Rectal smooth muscle tissue (tissue), 1 donor: ENCODE measurements at regions not wholly inside any gene's neighbourhood (a gene's known extent, or its start where the extent isn't known, plus 50 kb on each side); places are given as distances from the start of the nearest gene placed in this dataset.

ENCODE experiments used
- H3K27ac ChIP-seq: one replicate; pipeline ENCODE4 v1.7.0; 2013; ENCODE audit warnings: low read depth, low read length, inconsistent platforms
- H3K27me3 ChIP-seq: one replicate; pipeline ENCODE4 v1.7.0; 2013; ENCODE audit warnings: low read length; ENCODE audit not compliant: control insufficient read depth, insufficient read depth
- H3K36me3 ChIP-seq: one replicate; pipeline ENCODE4 v1.7.0; 2013; ENCODE audit warnings: low read length; ENCODE audit not compliant: control insufficient read depth, insufficient read depth
- H3K4me1 ChIP-seq: one replicate; pipeline ENCODE4 v1.7.0; 2013; ENCODE audit warnings: low read length; ENCODE audit not compliant: control insufficient read depth, insufficient read depth
- H3K4me3 ChIP-seq: one replicate; pipeline ENCODE4 v1.7.0; 2013; ENCODE audit warnings: low read length
- H3K9ac ChIP-seq: one replicate; pipeline ENCODE4 v1.7.0; 2013; ENCODE audit warnings: low read length

DNA sequence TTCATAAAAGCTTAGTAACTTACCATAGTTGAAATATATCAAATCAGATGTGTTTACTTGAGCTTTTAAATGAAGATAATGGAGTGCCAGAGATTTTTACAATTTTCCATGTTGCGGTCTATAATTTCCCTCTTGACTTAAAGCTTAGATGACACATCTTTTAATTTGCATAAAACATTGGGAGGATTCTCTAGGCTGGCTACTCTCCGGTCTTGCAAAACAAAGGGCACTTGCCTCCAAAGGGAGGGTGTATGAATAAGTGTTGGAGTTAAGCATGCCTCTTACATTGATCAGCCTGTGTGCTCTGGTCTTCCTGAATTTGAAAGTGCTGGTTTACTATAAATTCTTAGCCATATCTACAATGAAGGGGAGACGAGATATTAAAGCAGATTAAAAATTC, 336.4 kb upstream of the NAV3 start:
- Histone ChIP-seq H3K27me3 (no peaks in the 10 kb centered on the region), H3K4me3 (no peak overlapping the region), H3K9ac (no peak overlapping the region), H3K27ac (no peak overlapping the region), H3K4me1 (no peaks in the 10 kb centered on the region), H3K36me3 (no peaks in the 10 kb centered on the region)

DNA sequence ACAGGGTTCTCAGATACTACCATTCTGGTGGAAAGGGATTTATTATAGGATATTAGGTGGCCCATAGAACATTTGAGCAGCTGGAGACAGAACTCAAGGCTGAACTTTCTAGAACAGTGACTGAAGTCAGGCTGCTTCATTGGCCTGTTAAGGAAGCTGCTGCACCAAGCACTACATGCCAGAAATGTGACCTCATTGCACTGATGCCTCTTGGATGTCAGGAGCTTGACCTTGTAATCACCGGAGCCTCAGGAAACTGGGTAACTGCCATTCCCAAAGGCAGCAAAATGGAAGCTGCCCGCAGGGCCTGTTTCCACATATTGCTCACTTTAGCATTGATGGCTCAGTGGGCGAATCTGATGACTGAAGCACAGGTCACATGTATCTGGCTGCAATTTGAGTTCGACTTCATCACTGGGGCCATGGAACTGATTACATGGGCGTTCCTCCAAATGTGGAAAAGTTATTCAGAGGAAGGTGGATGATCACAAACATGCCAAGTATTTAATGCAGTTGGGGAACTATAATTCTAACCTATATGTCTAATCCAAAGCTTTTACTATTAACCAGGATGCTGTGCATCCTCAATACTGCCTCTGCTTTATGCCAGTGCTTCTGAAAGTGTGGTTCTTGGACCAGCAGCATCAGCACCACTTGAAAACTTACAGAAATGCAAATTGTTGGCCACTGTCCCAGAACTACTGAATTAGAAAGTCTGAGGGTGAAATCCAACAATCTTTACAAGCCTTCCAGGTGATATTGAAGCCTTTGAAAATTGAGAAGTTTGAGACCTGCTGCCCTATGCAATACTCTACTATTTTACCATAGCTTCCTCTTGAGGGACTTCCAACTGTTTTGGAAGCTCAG, 337.2 kb upstream of the NAV3 start:
- Histone ChIP-seq H3K4me3 (no peak overlapping the region), H3K9ac (no peak overlapping the region), H3K27ac (no peak overlapping the region), H3K36me3 (no peaks in the 10 kb centered on the region), H3K4me1 (no peaks in the 10 kb centered on the region), H3K27me3 (no peaks in the 10 kb centered on the region)

- Histone ChIP-seq H3K4me1 (no peaks in the 10 kb centered on the region), H3K27ac (no peak overlapping the region), H3K36me3 (no peaks in the 10 kb centered on the region), H3K27me3 (no peaks in the 10 kb centered on the region), H3K9ac (no peak overlapping the region), H3K4me3 (no peak overlapping the region)
Observed at GRCh38 chr12:77492536-77492935, 338.2 kb upstream of the NAV3 start.

DNA sequence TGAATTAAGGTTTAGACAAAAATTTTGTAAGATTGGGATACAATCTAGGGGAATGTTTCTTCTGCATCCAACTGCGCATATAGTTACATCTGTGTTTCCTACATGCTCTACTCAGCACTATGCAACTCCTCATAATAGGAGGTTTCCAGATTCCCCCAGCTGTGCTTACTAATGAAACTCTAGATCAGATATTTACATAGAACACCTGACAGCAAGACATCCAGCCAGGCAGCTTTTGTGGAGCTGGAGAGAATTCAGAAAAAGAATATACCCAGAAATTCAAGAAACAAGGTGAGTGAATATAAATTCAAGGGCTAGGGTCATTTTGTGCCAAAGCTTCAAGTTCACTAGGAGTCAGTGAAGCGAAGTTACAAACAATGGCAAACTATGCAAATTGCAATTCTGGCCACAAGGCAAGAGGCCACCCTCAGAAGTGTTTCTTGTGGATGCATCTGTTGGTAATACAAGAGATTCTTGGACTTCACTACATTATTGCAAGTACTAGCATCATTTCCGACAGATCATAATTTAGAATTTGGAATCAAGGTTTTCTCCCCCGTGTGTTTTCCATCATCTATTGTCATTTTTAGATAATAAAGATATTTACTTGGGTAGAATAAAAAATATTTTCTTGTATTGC, 341.2 kb upstream of the NAV3 start:
- no peaks in the 10 kb centered on the region for H3K36me3 ChIP-seq
- no peaks in the 10 kb centered on the region for H3K4me1 ChIP-seq
- H3K4me3 ChIP-seq = no peak overlapping the region
- H3K27ac ChIP-seq = no peak overlapping the region
- no peak overlapping the region for H3K9ac ChIP-seq
- no peaks in the 10 kb centered on the region for H3K27me3 ChIP-seq

- Histone ChIP-seq H3K27ac (no peak overlapping the region), H3K27me3 (no peaks in the 10 kb centered on the region), H3K36me3 (no peaks in the 10 kb centered on the region), H3K4me1 (no peaks in the 10 kb centered on the region), H3K9ac (no peak overlapping the region), H3K4me3 (no peak overlapping the region)
Observed at GRCh38 chr12:77488041-77488620, 342.6 kb upstream of the NAV3 start.

DNA sequence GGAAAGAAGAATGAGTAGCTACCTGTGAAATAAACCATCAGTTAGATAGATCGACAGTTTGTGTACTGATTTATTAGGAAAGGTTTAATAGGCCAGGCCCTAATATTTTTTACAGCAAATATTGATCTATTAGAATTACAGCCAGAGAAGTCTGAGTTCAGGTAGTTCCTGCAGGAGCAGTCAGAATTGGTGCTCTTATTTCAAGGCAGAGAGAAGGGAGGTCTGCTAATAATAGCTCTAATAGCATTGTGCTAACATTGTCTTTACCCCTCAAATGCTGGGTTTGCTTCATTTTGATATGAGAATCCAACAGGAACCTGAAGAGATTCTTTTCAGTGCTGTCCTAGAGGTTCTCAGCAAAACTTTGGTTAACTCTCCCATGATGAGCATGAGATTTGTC, 343.8 kb upstream of the NAV3 start:
- Histone ChIP-seq H3K36me3 (no peaks in the 10 kb centered on the region), H3K9ac (no peak overlapping the region), H3K4me1 (no peaks in the 10 kb centered on the region), H3K27me3 (no peaks in the 10 kb centered on the region), H3K27ac (no peak overlapping the region), H3K4me3 (no peak overlapping the region)

- Histone ChIP-seq H3K4me1 (no peaks in the 10 kb centered on the region), H3K9ac (no peak overlapping the region), H3K4me3 (no peak overlapping the region), H3K27ac (no peak overlapping the region), H3K27me3 (no peaks in the 10 kb centered on the region), H3K36me3 (no peaks in the 10 kb centered on the region)
Observed at GRCh38 chr12:77485961-77486854, 344.5 kb upstream of the NAV3 start.

GRCh38 chr12:77481687-77482086, 349.0 kb upstream of the NAV3 start:
- H3K4me3 ChIP-seq = no peak overlapping the region
- H3K27me3 ChIP-seq = no peaks in the 10 kb centered on the region
- H3K27ac ChIP-seq = no peak overlapping the region
- no peaks in the 10 kb centered on the region for H3K4me1 ChIP-seq
- H3K9ac ChIP-seq = no peak overlapping the region
- no peaks in the 10 kb centered on the region for H3K36me3 ChIP-seq

- H3K36me3 ChIP-seq = no peaks in the 10 kb centered on the region
Observed at GRCh38 chr12:77477907-77478533, 352.7 kb upstream of the NAV3 start.

DNA sequence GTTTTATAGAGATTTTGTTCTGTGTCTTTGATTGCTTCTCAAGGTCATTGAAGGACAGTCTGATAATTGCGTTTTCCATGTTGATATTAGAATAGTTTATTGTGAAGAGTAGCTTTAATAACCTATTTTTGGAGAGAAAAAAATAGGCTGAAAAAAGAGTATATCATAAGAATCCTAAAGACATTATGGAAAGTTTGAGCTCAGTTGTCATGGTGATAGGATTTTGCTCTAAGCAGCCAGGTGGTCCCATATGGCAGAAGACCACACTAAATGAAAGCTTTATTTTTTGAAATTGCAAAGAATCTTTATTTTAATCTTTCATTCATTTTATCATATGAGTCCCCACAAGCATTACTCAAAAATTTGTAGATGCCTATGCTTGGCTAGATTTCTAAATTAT, 358.9 kb upstream of the NAV3 start:
- H3K9ac ChIP-seq = no peak overlapping the region
- H3K27me3 ChIP-seq = no peaks in the 10 kb centered on the region
- no peak overlapping the region for H3K4me3 ChIP-seq
- no peaks in the 10 kb centered on the region for H3K4me1 ChIP-seq
- H3K27ac ChIP-seq = no peak overlapping the region
- no peaks in the 10 kb centered on the region for H3K36me3 ChIP-seq

More at GRCh38 chr12:77477907-77478533, 352.7 kb upstream of the NAV3 start:
- Histone ChIP-seq H3K9ac (no peak overlapping the region), H3K4me1 (no peaks in the 10 kb centered on the region), H3K27me3 (no peaks in the 10 kb centered on the region), H3K27ac (no peak overlapping the region), H3K4me3 (no peak overlapping the region)

DNA sequence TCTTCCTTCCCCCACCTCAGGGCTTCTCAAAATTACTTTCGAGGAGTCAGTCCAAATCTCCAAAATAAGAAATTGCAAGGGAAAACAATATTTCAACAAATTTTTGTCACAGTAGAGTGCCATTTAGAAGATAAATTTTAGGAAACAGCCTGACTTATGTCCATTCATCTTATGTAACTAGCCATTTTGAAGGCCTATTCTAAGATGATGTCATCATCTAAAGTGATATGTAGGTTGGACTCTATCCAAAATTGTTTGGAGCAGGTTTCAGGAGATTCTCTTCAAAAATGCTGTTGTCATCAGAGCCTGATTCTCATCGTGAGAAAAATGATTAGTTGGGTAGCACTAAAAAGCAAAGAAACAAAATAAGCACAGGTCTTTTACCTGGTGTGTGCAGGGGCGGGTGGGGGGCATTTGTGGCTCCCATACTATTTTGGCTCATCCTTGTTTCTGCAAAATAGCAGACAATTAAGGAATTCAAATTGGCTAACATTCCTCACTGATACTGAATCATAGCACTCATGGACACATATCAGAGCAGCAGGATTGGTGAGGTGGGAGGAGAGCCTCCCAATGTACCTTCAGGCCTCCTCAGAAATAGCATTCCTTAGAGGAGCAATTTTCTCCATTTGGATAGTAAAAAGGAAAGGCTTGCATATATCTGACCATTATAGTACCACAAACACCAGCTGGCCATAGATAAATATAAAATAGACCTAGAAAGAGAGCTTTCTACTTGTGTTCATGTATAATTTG, 360.9 kb upstream of the NAV3 start:
- no peaks in the 10 kb centered on the region for H3K27me3 ChIP-seq
- no peaks in the 10 kb centered on the region for H3K4me1 ChIP-seq
- H3K36me3 ChIP-seq = no peaks in the 10 kb centered on the region
- H3K27ac ChIP-seq = no peak overlapping the region
- no peak overlapping the region for H3K4me3 ChIP-seq
- no peak overlapping the region for H3K9ac ChIP-seq
